GM13976 (cell line): ENCODE measurements at regions not wholly inside any gene's neighbourhood (a gene's known extent, or its start where the extent isn't known, plus 50 kb on each side); places are given as distances from the start of the nearest gene placed in this dataset.
"Not testable (repeated sequence)": the region's sequence is repeated elsewhere in the genome, so short reads cannot be mapped to it uniquely, and the experiment has no call there.

Source experiments
- DNase-seq: peaks from one replicate; pipeline ENCODE4 v3.0.0; 2012; ENCODE audit warnings: low spot score
- CTCF ChIP-seq: IDR thresholded peaks from 2 replicates; pipeline ENCODE4 v1.5.1; 2012; ENCODE audit warnings: borderline replicate concordance, mild to moderate bottlenecking; ENCODE audit not compliant: insufficient read depth; ENCODE audit errors: extremely low read depth, missing control alignments, control extremely low read depth
- in situ Hi-C: fragments of 300-500 bp; cut with MboI; formaldehyde crosslinking; loops from one replicate; pipeline ENCODE4 v1.12.0; 2022; ENCODE audit warnings: low sequenced_read_pairs, mixed read lengths, inconsistent platforms; ENCODE audit not compliant: unreplicated experiment

GRCh38 chr17:20781260-20781659 lies 201.7 kb downstream of the CDRT15L2 start:
- in situ Hi-C loops: no loop called here
- no peak for TF ChIP-seq CTCF
- no peak for DNase-seq

GRCh38 chr17:20781869-20782268 lies 202.3 kb downstream of the CDRT15L2 start:
- in situ Hi-C loops, DNase-seq: not testable (repeated sequence)

- no peak for TF ChIP-seq CTCF
- in situ Hi-C loops: no loop called here
- DNase-seq: no peak
Observed at GRCh38 chr17:20783091-20783490, 203.6 kb downstream of the CDRT15L2 start.

- in situ Hi-C loops: no loop called here
- DNase-seq: no peak
- TF ChIP-seq CTCF: no peak
Observed at GRCh38 chr17:20784100-20784665, 204.7 kb downstream of the CDRT15L2 start.

- in situ Hi-C loops: no loop called here
- TF ChIP-seq CTCF: no peak
- no peak for DNase-seq
Observed at GRCh38 chr17:20787281-20787680, 207.8 kb downstream of the CDRT15L2 start.

GRCh38 chr17:20791626-20792025 lies 212.1 kb downstream of the CDRT15L2 start:
- in situ Hi-C loops: no loop called here
- no peak for TF ChIP-seq CTCF
- DNase-seq: no peak

GRCh38 chr17:20794532-20794931 lies 215.0 kb downstream of the CDRT15L2 start:
- in situ Hi-C loops: not testable (repeated sequence)

GRCh38 chr17:20797292-20797691 lies 217.8 kb downstream of the CDRT15L2 start:
- in situ Hi-C loops: no loop called here
- DNase-seq: no peak
- TF ChIP-seq CTCF: no peak

More at GRCh38 chr17:20794532-20794931, 215.0 kb downstream of the CDRT15L2 start:
- not testable (repeated sequence) for DNase-seq
